ENCODE measurements at regions not wholly inside any gene's neighbourhood (a gene's known extent, or its start where the extent isn't known, plus 50 kb on each side); places are given as distances from the start of the nearest gene placed in this dataset.

- no peak for TF ChIP-seq CTCF (IDR thresholded peaks at IDR 0.05; ENCODE audit: extremely low read depth, insufficient read depth, missing control alignments)
- in situ Hi-C loops (cut with MboI; ENCODE audit: low pct_unique_long_range_greater_than_20kb, low sequenced_read_pairs, unreplicated experiment), result no loop called here
- DNase-seq (ENCODE audit: low spot score), result no peak
Observed at GRCh38 chr15:94855018-94855408, 623.7 kb downstream of the MCTP2 start.

- in situ Hi-C loops (cut with MboI; ENCODE audit: low pct_unique_long_range_greater_than_20kb, low sequenced_read_pairs, unreplicated experiment), result no loop called here
- no peak for DNase-seq (ENCODE audit: low spot score)
- TF ChIP-seq CTCF (IDR thresholded peaks at IDR 0.05; ENCODE audit: extremely low read depth, insufficient read depth, missing control alignments), result no peak
Observed at GRCh38 chr15:94855409-94856266, 624.3 kb downstream of the MCTP2 start.

GRCh38 chr15:94856267-94856854, 625.0 kb downstream of the MCTP2 start:
- no peak for TF ChIP-seq CTCF (IDR thresholded peaks at IDR 0.05; ENCODE audit: extremely low read depth, insufficient read depth, missing control alignments)
- no peak for DNase-seq (ENCODE audit: low spot score)
- in situ Hi-C loops (cut with MboI; ENCODE audit: low pct_unique_long_range_greater_than_20kb, low sequenced_read_pairs, unreplicated experiment), result no loop called here

GRCh38 chr15:94857466-94857865, 626.1 kb downstream of the MCTP2 start:
- no peak for TF ChIP-seq CTCF (IDR thresholded peaks at IDR 0.05; ENCODE audit: extremely low read depth, insufficient read depth, missing control alignments)
- no peak for DNase-seq (ENCODE audit: low spot score)
- in situ Hi-C loops (cut with MboI; ENCODE audit: low pct_unique_long_range_greater_than_20kb, low sequenced_read_pairs, unreplicated experiment), result no loop called here

- in situ Hi-C loops (cut with MboI; ENCODE audit: low pct_unique_long_range_greater_than_20kb, low sequenced_read_pairs, unreplicated experiment), result no loop called here
- DNase-seq (ENCODE audit: low spot score), result no peak
- TF ChIP-seq CTCF (IDR thresholded peaks at IDR 0.05; ENCODE audit: extremely low read depth, insufficient read depth, missing control alignments), result no peak
Observed at GRCh38 chr15:94858011-94858410, 626.6 kb downstream of the MCTP2 start.

GRCh38 chr15:94858449-94858848, 627.1 kb downstream of the MCTP2 start:
- TF ChIP-seq CTCF (IDR thresholded peaks at IDR 0.05; ENCODE audit: extremely low read depth, insufficient read depth, missing control alignments), result no peak
- in situ Hi-C loops (cut with MboI; ENCODE audit: low pct_unique_long_range_greater_than_20kb, low sequenced_read_pairs, unreplicated experiment), result no loop called here
- DNase-seq (ENCODE audit: low spot score), result no peak
